PC-3 (cell line): ENCODE measurements at regions not wholly inside any gene's neighbourhood (a gene's known extent, or its start where the extent isn't known, plus 50 kb on each side); places are given as distances from the start of the nearest gene placed in this dataset.

Experiments
- ATAC-seq: fragments of 200-7000 bp; cut with Tn5 transposase; 2 replicates; pipeline ENCODE4 v1.9.1; 2020; ENCODE audit warnings: mild to moderate bottlenecking, moderate library complexity
- BruUV-seq: library from RNA; stranded (reverse); fragments of 400-500 nt; replicated peaks from 2 replicates; lab custom pipeline; 2021; lab: Mats Ljungman, UMichigan
- CTCF ChIA-PET: fragments of 300-600 bp; sonication (Branson Sonifier 250); formaldehyde crosslinking; loops from one replicate; lab custom pipeline; 2022; ENCODE audit warnings: antibody characterized with exemption; lab: Charles Lee
- POLR2A ChIA-PET: fragments of 300-600 bp; sonication (Branson Sonifier 250); formaldehyde crosslinking; loops from one replicate; lab custom pipeline; 2022; ENCODE audit warnings: antibody characterized with exemption; ENCODE audit not compliant: unreplicated experiment; lab: Charles Lee
- DNase-seq: peaks from one replicate; pipeline ENCODE4 v3.0.0-alpha.2; 2015
- H2AFZ ChIP-seq: fragments of 300-600 bp; sonication (generic); 2 replicates; pipeline ENCODE4 v1.6.0; 2016; ENCODE audit warnings: antibody characterized with exemption, low read length
- H3F3A ChIP-seq: fragments of 300-600 bp; sonication (generic); one replicate; pipeline ENCODE4 v1.6.0; 2017; ENCODE audit warnings: antibody characterized with exemption, low read length, control low read depth, mild to moderate bottlenecking; ENCODE audit not compliant: unreplicated experiment
- H3K27ac ChIP-seq: fragments of 300-600 bp; sonication (generic); 2 replicates; pipeline ENCODE4 v1.5.1; 2016; ENCODE audit warnings: mild to moderate bottlenecking, low read length
- H3K27me3 ChIP-seq: fragments of 300-600 bp; sonication (generic); 2 replicates; pipeline ENCODE4 v1.6.1; 2016; ENCODE audit warnings: low read length, mixed read lengths
- H3K36me3 ChIP-seq: fragments of 300-600 bp; sonication (generic); 2 replicates; pipeline ENCODE4 v1.6.1; 2016; ENCODE audit warnings: low read depth, mixed run types, low read length, mixed read lengths
- H3K4me1 ChIP-seq: fragments of 300-600 bp; sonication (generic); 2 replicates; pipeline ENCODE4 v1.5.1; 2016; ENCODE audit warnings: low read length; ENCODE audit not compliant: insufficient read depth
- H3K4me2 ChIP-seq: fragments of 300-600 bp; sonication (generic); 2 replicates; pipeline ENCODE4 v1.6.0; 2016; ENCODE audit warnings: low read length
- H3K4me3 ChIP-seq: fragments of 300-600 bp; sonication (generic); 2 replicates; pipeline ENCODE4 v1.5.1; 2016; ENCODE audit warnings: mild to moderate bottlenecking, low read length, mixed read lengths
- H3K79me2 ChIP-seq: fragments of 300-600 bp; sonication (generic); 2 replicates; pipeline ENCODE4 v1.6.1; 2017; ENCODE audit warnings: low read length, mixed read lengths
- H3K9ac ChIP-seq: fragments of 300-600 bp; sonication (generic); 2 replicates; pipeline ENCODE4 v1.6.0; 2016; ENCODE audit warnings: mild to moderate bottlenecking, low read length
- H3K9me2 ChIP-seq: fragments of 300-600 bp; sonication (generic); replicated peaks from 2 replicates; pipeline ENCODE4 v1.6.1; 2016; ENCODE audit warnings: mixed run types, low read length, mixed read lengths
- H3K9me3 ChIP-seq: fragments of 300-600 bp; sonication (generic); 2 replicates; pipeline ENCODE4 v1.6.1; 2016; ENCODE audit warnings: low read length, mixed read lengths
- H4K20me1 ChIP-seq: fragments of 300-600 bp; sonication (generic); 2 replicates; pipeline ENCODE4 v1.6.1; 2016; ENCODE audit warnings: low read length, mixed read lengths
- CTCF ChIP-seq: fragments of 300-600 bp; sonication (generic); conservative IDR thresholded peaks from 2 replicates; pipeline ENCODE4 v1.5.1; 2017; ENCODE audit warnings: antibody characterized with exemption, low read depth, mild to moderate bottlenecking, low read length
- EZH2 ChIP-seq: fragments of 300-600 bp; sonication (generic); IDR thresholded peaks from one replicate; pipeline ENCODE4 v1.6.1; 2017; ENCODE audit warnings: antibody characterized with exemption, mild to moderate bottlenecking, low read length; ENCODE audit not compliant: unreplicated experiment
- EZH2phosphoT487 ChIP-seq: fragments of 300-600 bp; sonication (generic); IDR thresholded peaks from 2 replicates; pipeline ENCODE4 v1.6.1; 2018; ENCODE audit warnings: mild to moderate bottlenecking, antibody characterized with exemption, low read length, borderline replicate concordance
- intact Hi-C: fragments of 100-400 bp; cut with micrococcal nuclease; formaldehyde crosslinking; loops from 2 replicates; pipeline ENCODE4 v1.9.0; 2023

- intact Hi-C loops, result no loop called here
- Histone ChIP-seq H3K9me2 (no peaks in the 10 kb centered on the region), H3K27me3 (no peaks in the 10 kb centered on the region), H3K79me2 (no peaks in the 10 kb centered on the region), H3K4me3 (no peak overlapping the region), H4K20me1 (no peaks in the 10 kb centered on the region), H2AFZ (no peak overlapping the region), H3K9me3 (peaks cover 64% of the 10 kb centered on the region), H3K4me1 (no peaks in the 10 kb centered on the region), H3F3A (no peaks in the 10 kb centered on the region), H3K27ac (no peak overlapping the region), H3K36me3 (no peaks in the 10 kb centered on the region), H3K4me2 (no peak overlapping the region), H3K9ac (no peak overlapping the region)
- POLR2A ChIA-PET, result no interaction called here
- CTCF ChIA-PET, result no interaction called here
- ATAC-seq (no peak), DNase-seq (no peak)
- BruUV-seq, result no TSS peak
- no peak for TF ChIP-seq CTCF
- no peak for TF ChIP-seq EZH2
- TF ChIP-seq EZH2phosphoT487, result no peak
Measured at GRCh38 chr20:55782912-55783253, 222.4 kb downstream of the CBLN4 start.

- H3K9ac ChIP-seq, result no peak overlapping the region
- DNase-seq (no peak), ATAC-seq (no peak)
- ChIA-PET CTCF (no interaction called here), POLR2A (no interaction called here)
- no peak overlapping the region for H2AFZ ChIP-seq
- H4K20me1 ChIP-seq, result no peaks in the 10 kb centered on the region
- no peaks in the 10 kb centered on the region for H3K4me1 ChIP-seq
- no peak overlapping the region for H3K4me3 ChIP-seq
- H3F3A ChIP-seq, result no peaks in the 10 kb centered on the region
- H3K79me2 ChIP-seq, result no peaks in the 10 kb centered on the region
- no peaks in the 10 kb centered on the region for H3K9me2 ChIP-seq
- no peak overlapping the region for H3K27ac ChIP-seq
- peaks cover 62% of the 10 kb centered on the region for H3K9me3 ChIP-seq
- H3K27me3 ChIP-seq, result no peaks in the 10 kb centered on the region
- no peak overlapping the region for H3K4me2 ChIP-seq
- TF ChIP-seq EZH2 (no peak), EZH2phosphoT487 (no peak), CTCF (no peak)
- intact Hi-C loops, result no loop called here
- no peaks in the 10 kb centered on the region for H3K36me3 ChIP-seq
- BruUV-seq, result no TSS peak
Measured at GRCh38 chr20:55782224-55782911, 223.0 kb downstream of the CBLN4 start.

GRCh38 chr20:55778796-55779195, 226.5 kb downstream of the CBLN4 start:
- H3K4me3 ChIP-seq, result no peak overlapping the region
- H3K36me3 ChIP-seq, result no peaks in the 10 kb centered on the region
- no peak overlapping the region for H3K4me2 ChIP-seq
- no peaks in the 10 kb centered on the region for H3F3A ChIP-seq
- POLR2A ChIA-PET, result no interaction called here
- no peaks in the 10 kb centered on the region for H3K9me2 ChIP-seq
- no peak overlapping the region for H3K9ac ChIP-seq
- no peak for ATAC-seq
- no peaks in the 10 kb centered on the region for H3K4me1 ChIP-seq
- no peak for DNase-seq
- no peaks in the 10 kb centered on the region for H4K20me1 ChIP-seq
- no peak overlapping the region for H3K27ac ChIP-seq
- intact Hi-C loops, result no loop called here
- TF ChIP-seq EZH2 (no peak), EZH2phosphoT487 (no peak), CTCF (no peak)
- CTCF ChIA-PET, result no interaction called here
- peaks cover 32% of the 10 kb centered on the region for H3K9me3 ChIP-seq
- H3K79me2 ChIP-seq, result no peaks in the 10 kb centered on the region
- no peak overlapping the region for H2AFZ ChIP-seq
- no TSS peak for BruUV-seq
- no peaks in the 10 kb centered on the region for H3K27me3 ChIP-seq
